ENCODE measurements at regions not wholly inside any gene's neighbourhood (a gene's known extent, or its start where the extent isn't known, plus 50 kb on each side); places are given as distances from the start of the nearest gene placed in this dataset.

- TF ChIP-seq CTCF (conservative IDR thresholded peaks at IDR 0.05; ENCODE audit: low read depth, low read length), result no peak
- no peak for TF ChIP-seq EZH2 (IDR thresholded peaks at IDR 0.05; ENCODE audit: borderline replicate concordance, low read depth, low read length, poor library complexity, severe bottlenecking)
Observed at GRCh38 chr5:58381566-58381965, 78.3 kb downstream of the PLK2 start.
